ENCODE measurements at regions not wholly inside any gene's neighbourhood (a gene's known extent, or its start where the extent isn't known, plus 50 kb on each side); places are given as distances from the start of the nearest gene placed in this dataset.

- Histone ChIP-seq H3K9me3 (ENCODE audit: control insufficient read depth, low read length) (peaks cover 3% of the 10 kb centered on the region), H3K4me1 (ENCODE audit: control insufficient read depth, insufficient read depth, low read length, poor library complexity, severe bottlenecking) (peaks cover 40% of the 10 kb centered on the region), H3K36me3 (ENCODE audit: control insufficient read depth, insufficient read depth, low read length) (no peaks in the 10 kb centered on the region), H3K27ac (ENCODE audit: low read depth, low read length, severe bottlenecking) (peak overlapping the region; percentile 67), H3K4me3 (ENCODE audit: extremely low read depth, insufficient read depth, low read length, poor library complexity, severe bottlenecking) (no peak overlapping the region)
- 87 to 89% methylated on average over 6 to 8 of the region's 18 CpGs for WGBS, 2 experiments (ENCODE audit: insufficient coverage in 2 of 2)
Measured at GRCh38 chrX:39756086-39756883, 341.5 kb downstream of the BCOR start.

GRCh38 chrX:39757971-39758370, 339.8 kb downstream of the BCOR start:
- Histone ChIP-seq H3K36me3 (ENCODE audit: control insufficient read depth, insufficient read depth, low read length) (no peaks in the 10 kb centered on the region), H3K9me3 (ENCODE audit: control insufficient read depth, low read length) (no peaks in the 10 kb centered on the region), H3K4me3 (ENCODE audit: extremely low read depth, insufficient read depth, low read length, poor library complexity, severe bottlenecking) (no peak overlapping the region), H3K4me1 (ENCODE audit: control insufficient read depth, insufficient read depth, low read length, poor library complexity, severe bottlenecking) (peaks cover 40% of the 10 kb centered on the region), H3K27ac (ENCODE audit: low read depth, low read length, severe bottlenecking) (no peak overlapping the region)
- 0 to 80% methylated on average over 1 of the region's 6 CpGs for whole genome bisulfite sequencing, 2 experiments (ENCODE audit: insufficient coverage in 2 of 2)

GRCh38 chrX:39758791-39759525, 338.8 kb downstream of the BCOR start:
- no peak overlapping the region for H3K27ac ChIP-seq (ENCODE audit: low read depth, low read length, severe bottlenecking)

GRCh38 chrX:39759526-39760224, 338.1 kb downstream of the BCOR start:
- peak overlapping the region; percentile 16 for H3K27ac ChIP-seq (ENCODE audit: low read depth, low read length, severe bottlenecking)
- H3K9me3 ChIP-seq (ENCODE audit: control insufficient read depth, low read length) = no peaks in the 10 kb centered on the region
- H3K4me3 ChIP-seq (ENCODE audit: extremely low read depth, insufficient read depth, low read length, poor library complexity, severe bottlenecking) = no peak overlapping the region
- peaks cover 44% of the 10 kb centered on the region for H3K4me1 ChIP-seq (ENCODE audit: control insufficient read depth, insufficient read depth, low read length, poor library complexity, severe bottlenecking)
- 34 to 56% methylated on average over 3 to 5 of the region's 15 CpGs for WGBS, 2 experiments (ENCODE audit: insufficient coverage in 2 of 2)
- no peaks in the 10 kb centered on the region for H3K36me3 ChIP-seq (ENCODE audit: control insufficient read depth, insufficient read depth, low read length)

More at GRCh38 chrX:39758791-39759525, 338.8 kb downstream of the BCOR start:
- Histone ChIP-seq H3K4me1 (ENCODE audit: control insufficient read depth, insufficient read depth, low read length, poor library complexity, severe bottlenecking) (peaks cover 40% of the 10 kb centered on the region), H3K36me3 (ENCODE audit: control insufficient read depth, insufficient read depth, low read length) (no peaks in the 10 kb centered on the region), H3K4me3 (ENCODE audit: extremely low read depth, insufficient read depth, low read length, poor library complexity, severe bottlenecking) (no peak overlapping the region), H3K9me3 (ENCODE audit: control insufficient read depth, low read length) (no peaks in the 10 kb centered on the region)
- WGBS, 2 experiments (ENCODE audit: insufficient coverage in 2 of 2) = 93 to 98% methylated on average over 5 of the region's 17 CpGs

GRCh38 chrX:39760930-39761329, 336.8 kb downstream of the BCOR start:
- WGBS, 2 experiments (ENCODE audit: insufficient coverage in 2 of 2) = no CpG with 5 or more reads among the region's 3 CpGs
- Histone ChIP-seq H3K4me3 (ENCODE audit: extremely low read depth, insufficient read depth, low read length, poor library complexity, severe bottlenecking) (no peak overlapping the region), H3K36me3 (ENCODE audit: control insufficient read depth, insufficient read depth, low read length) (no peaks in the 10 kb centered on the region), H3K9me3 (ENCODE audit: control insufficient read depth, low read length) (no peaks in the 10 kb centered on the region), H3K4me1 (ENCODE audit: control insufficient read depth, insufficient read depth, low read length, poor library complexity, severe bottlenecking) (peaks cover 36% of the 10 kb centered on the region), H3K27ac (ENCODE audit: low read depth, low read length, severe bottlenecking) (no peak overlapping the region)

- WGBS, 2 experiments (ENCODE audit: insufficient coverage in 2 of 2) = 75 to 100% methylated on average over 1 to 2 of the region's 5 CpGs
- H3K27ac ChIP-seq (ENCODE audit: low read depth, low read length, severe bottlenecking) = no peak overlapping the region
Measured at GRCh38 chrX:39762266-39762841, 335.4 kb downstream of the BCOR start.

GRCh38 chrX:39764441-39764914, 333.3 kb downstream of the BCOR start:
- Histone ChIP-seq H3K4me3 (ENCODE audit: extremely low read depth, insufficient read depth, low read length, poor library complexity, severe bottlenecking) (no peak overlapping the region), H3K9me3 (ENCODE audit: control insufficient read depth, low read length) (no peaks in the 10 kb centered on the region), H3K36me3 (ENCODE audit: control insufficient read depth, insufficient read depth, low read length) (no peaks in the 10 kb centered on the region), H3K4me1 (ENCODE audit: control insufficient read depth, insufficient read depth, low read length, poor library complexity, severe bottlenecking) (peaks cover 15% of the 10 kb centered on the region), H3K27ac (ENCODE audit: low read depth, low read length, severe bottlenecking) (no peak overlapping the region)
- 17 to 75% methylated on average over 1 to 2 of the region's 10 CpGs for WGBS, 2 experiments (ENCODE audit: insufficient coverage in 2 of 2)

More at GRCh38 chrX:39762266-39762841, 335.4 kb downstream of the BCOR start:
- H3K9me3 ChIP-seq (ENCODE audit: control insufficient read depth, low read length) = no peaks in the 10 kb centered on the region
- H3K4me1 ChIP-seq (ENCODE audit: control insufficient read depth, insufficient read depth, low read length, poor library complexity, severe bottlenecking) = peaks cover 32% of the 10 kb centered on the region
- no peaks in the 10 kb centered on the region for H3K36me3 ChIP-seq (ENCODE audit: control insufficient read depth, insufficient read depth, low read length)
- no peak overlapping the region for H3K4me3 ChIP-seq (ENCODE audit: extremely low read depth, insufficient read depth, low read length, poor library complexity, severe bottlenecking)

- H3K4me3 ChIP-seq (ENCODE audit: extremely low read depth, insufficient read depth, low read length, poor library complexity, severe bottlenecking) = no peak overlapping the region
- H3K9me3 ChIP-seq (ENCODE audit: control insufficient read depth, low read length) = no peaks in the 10 kb centered on the region
- peaks cover 11% of the 10 kb centered on the region for H3K4me1 ChIP-seq (ENCODE audit: control insufficient read depth, insufficient read depth, low read length, poor library complexity, severe bottlenecking)
- 100% methylated on average over 1 of the region's 7 CpGs; no CpG with 5 or more reads in 1 of the 2 experiments for WGBS, 2 experiments (ENCODE audit: insufficient coverage in 2 of 2)
- H3K36me3 ChIP-seq (ENCODE audit: control insufficient read depth, insufficient read depth, low read length) = no peaks in the 10 kb centered on the region
- no peak overlapping the region for H3K27ac ChIP-seq (ENCODE audit: low read depth, low read length, severe bottlenecking)
Measured at GRCh38 chrX:39765327-39765726, 332.4 kb downstream of the BCOR start.

- no peak overlapping the region for H3K27ac ChIP-seq (ENCODE audit: low read depth, low read length, severe bottlenecking)
- H3K4me3 ChIP-seq (ENCODE audit: extremely low read depth, insufficient read depth, low read length, poor library complexity, severe bottlenecking) = no peak overlapping the region
- WGBS, 2 experiments (ENCODE audit: insufficient coverage in 2 of 2) = 84% methylated on average over 6 of the region's 10 CpGs; no CpG with 5 or more reads in 1 of the 2 experiments
- H3K36me3 ChIP-seq (ENCODE audit: control insufficient read depth, insufficient read depth, low read length) = no peaks in the 10 kb centered on the region
- peaks cover 12% of the 10 kb centered on the region for H3K4me1 ChIP-seq (ENCODE audit: control insufficient read depth, insufficient read depth, low read length, poor library complexity, severe bottlenecking)
- H3K9me3 ChIP-seq (ENCODE audit: control insufficient read depth, low read length) = no peaks in the 10 kb centered on the region
Measured at GRCh38 chrX:39766085-39766726, 331.6 kb downstream of the BCOR start.

GRCh38 chrX:39766855-39767254, 330.9 kb downstream of the BCOR start:
- no peaks in the 10 kb centered on the region for H3K9me3 ChIP-seq (ENCODE audit: control insufficient read depth, low read length)
- no peaks in the 10 kb centered on the region for H3K36me3 ChIP-seq (ENCODE audit: control insufficient read depth, insufficient read depth, low read length)
- H3K27ac ChIP-seq (ENCODE audit: low read depth, low read length, severe bottlenecking) = no peak overlapping the region
- no peak overlapping the region for H3K4me3 ChIP-seq (ENCODE audit: extremely low read depth, insufficient read depth, low read length, poor library complexity, severe bottlenecking)
- 80 to 100% methylated on average over 1 to 4 of the region's 8 CpGs for WGBS, 2 experiments (ENCODE audit: insufficient coverage in 2 of 2)
- peaks cover 17% of the 10 kb centered on the region for H3K4me1 ChIP-seq (ENCODE audit: control insufficient read depth, insufficient read depth, low read length, poor library complexity, severe bottlenecking)

Measured in mesodermal cell (in vitro differentiated cells).